ENCODE measurements at regions not wholly inside any gene's neighbourhood (a gene's known extent, or its start where the extent isn't known, plus 50 kb on each side); places are given as distances from the start of the nearest gene placed in this dataset.

- TF ChIP-seq CTCF (IDR thresholded peaks at IDR 0.05) (no peak), POLR2A (IDR thresholded peaks at IDR 0.05) (no peak)
These were observed 104.0 kb downstream of the CYRIA start for GRCh38 chr2:16561676-16562075.
